K562 (cell line): ENCODE measurements at regions not wholly inside any gene's neighbourhood (a gene's known extent, or its start where the extent isn't known, plus 50 kb on each side); places are given as distances from the start of the nearest gene placed in this dataset.

Experiments
- POLR2A ChIP-seq: fragments of 450-650 bp; conservative IDR thresholded peaks from 2 replicates; pipeline ENCODE4 v1.6.1; 2016
- TAF9B ChIP-seq: fragments of 450-650 bp; IDR thresholded peaks from 2 replicates; pipeline ENCODE4 v1.6.1; 2018; ENCODE audit warnings: mild to moderate bottlenecking; ENCODE audit not compliant: partially characterized antibody
- TARDBP ChIP-seq: fragments of 450-650 bp; IDR thresholded peaks from 2 replicates; pipeline ENCODE4 v1.6.1; 2016
- TSC22D4 ChIP-seq: fragments of 450-650 bp; IDR thresholded peaks from 2 replicates; pipeline ENCODE4 v1.6.1; 2016; ENCODE audit warnings: missing genetic modification characterization, missing biosample characterization, control low read depth
- TF ChIP-seq, protein P1 (sequence below): fragments of 250-450 bp; sonication (Bioruptor Pico); IDR thresholded peaks from 2 replicates; pipeline ENCODE4 v1.5.0; 2021
- TF ChIP-seq, protein P2 (sequence below), 2 experiments: fragments of 450-650 bp in 1 of 2; sonication (generic) in 1 of 2; formaldehyde crosslinking in 1 of 2; IDR thresholded peaks in 1 of 2; conservative IDR thresholded peaks in 1 of 2; 2 replicates each; pipeline versions ENCODE4 v1.6.1 to v1.8.1; 2016 to 2023; ENCODE audit warnings: mild to moderate bottlenecking in 2 of 2, moderate library complexity in 2 of 2, inconsistent platforms in 1 of 2, missing genetic modification reagents in 1 of 2
- TF ChIP-seq, protein P3 (sequence below): sonication (generic); formaldehyde crosslinking; IDR thresholded peaks from 2 replicates; pipeline ENCODE4 v1.5.0; 2020; ENCODE audit warnings: missing genetic modification reagents

DNA sequence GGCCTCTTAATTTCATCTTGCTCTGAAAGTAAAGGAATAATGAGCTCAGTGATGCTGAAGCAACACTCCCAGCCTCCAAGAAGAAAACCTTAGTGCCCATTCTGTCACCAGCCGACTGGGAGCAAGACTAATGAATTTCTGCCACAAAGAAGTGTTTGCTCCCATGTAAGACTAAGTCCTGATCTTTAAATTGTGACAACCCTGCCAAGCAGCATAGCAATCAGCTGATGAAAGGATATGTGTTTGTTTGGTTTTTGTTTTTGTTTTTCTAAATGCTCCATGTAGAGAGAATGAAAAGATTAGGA, 113.7 kb upstream of the PALMD start:
- TF ChIP-seq, protein P1, sequence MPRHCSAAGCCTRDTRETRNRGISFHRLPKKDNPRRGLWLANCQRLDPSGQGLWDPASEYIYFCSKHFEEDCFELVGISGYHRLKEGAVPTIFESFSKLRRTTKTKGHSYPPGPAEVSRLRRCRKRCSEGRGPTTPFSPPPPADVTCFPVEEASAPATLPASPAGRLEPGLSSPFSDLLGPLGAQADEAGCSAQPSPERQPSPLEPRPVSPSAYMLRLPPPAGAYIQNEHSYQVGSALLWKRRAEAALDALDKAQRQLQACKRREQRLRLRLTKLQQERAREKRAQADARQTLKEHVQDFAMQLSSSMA (CRISPR knock-in tag): no peak
- TF ChIP-seq TARDBP (no peak), TSC22D4 (tag) (no peak), POLR2A (no peak), TAF9B (no peak)
- TF ChIP-seq, protein P2, sequence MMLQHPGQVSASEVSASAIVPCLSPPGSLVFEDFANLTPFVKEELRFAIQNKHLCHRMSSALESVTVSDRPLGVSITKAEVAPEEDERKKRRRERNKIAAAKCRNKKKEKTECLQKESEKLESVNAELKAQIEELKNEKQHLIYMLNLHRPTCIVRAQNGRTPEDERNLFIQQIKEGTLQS (IDR thresholded peaks at IDR 0.05): no peak
- TF ChIP-seq, protein P2 (CRISPR knock-in tag; conservative IDR thresholded peaks at IDR 0.05): no peak
- TF ChIP-seq, protein P3, sequence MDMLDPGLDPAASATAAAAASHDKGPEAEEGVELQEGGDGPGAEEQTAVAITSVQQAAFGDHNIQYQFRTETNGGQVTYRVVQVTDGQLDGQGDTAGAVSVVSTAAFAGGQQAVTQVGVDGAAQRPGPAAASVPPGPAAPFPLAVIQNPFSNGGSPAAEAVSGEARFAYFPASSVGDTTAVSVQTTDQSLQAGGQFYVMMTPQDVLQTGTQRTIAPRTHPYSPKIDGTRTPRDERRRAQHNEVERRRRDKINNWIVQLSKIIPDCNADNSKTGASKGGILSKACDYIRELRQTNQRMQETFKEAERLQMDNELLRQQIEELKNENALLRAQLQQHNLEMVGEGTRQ (CRISPR knock-in tag): no peak
